Activated CD4-positive, alpha-beta T cell treated with anti-CD3 and anti-CD28 coated beads, Interleukin-2, amount 50 U/mL, for 1 hour (primary cell): ENCODE measurements at regions not wholly inside any gene's neighbourhood (a gene's known extent, or its start where the extent isn't known, plus 50 kb on each side); places are given as distances from the start of the nearest gene placed in this dataset.

Experiments used
- DNase-seq: peaks from one replicate; pipeline ENCODE4 v3.0.0-alpha.2; 2020

DNA sequence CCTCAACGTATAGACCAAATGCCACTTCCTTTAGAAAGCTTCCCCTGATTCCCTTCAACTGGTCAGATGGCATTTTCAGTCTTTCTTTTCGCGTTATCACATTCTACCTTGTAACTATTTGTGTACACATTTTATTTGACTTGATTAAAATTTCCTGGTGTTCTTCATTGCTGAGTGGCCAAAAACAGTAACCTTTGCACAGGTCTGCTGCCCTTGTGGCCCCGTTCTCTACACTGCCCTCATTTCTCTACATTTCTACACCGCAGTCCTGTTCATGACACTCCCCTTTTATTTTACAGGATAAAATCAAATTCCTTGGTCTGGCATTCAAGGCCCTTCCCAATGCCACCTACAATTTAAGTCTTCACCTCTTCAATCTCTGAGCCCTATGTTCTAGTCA lies 334.2 kb upstream of the SLC30A5 start:
- no peak for DNase-seq

DNA sequence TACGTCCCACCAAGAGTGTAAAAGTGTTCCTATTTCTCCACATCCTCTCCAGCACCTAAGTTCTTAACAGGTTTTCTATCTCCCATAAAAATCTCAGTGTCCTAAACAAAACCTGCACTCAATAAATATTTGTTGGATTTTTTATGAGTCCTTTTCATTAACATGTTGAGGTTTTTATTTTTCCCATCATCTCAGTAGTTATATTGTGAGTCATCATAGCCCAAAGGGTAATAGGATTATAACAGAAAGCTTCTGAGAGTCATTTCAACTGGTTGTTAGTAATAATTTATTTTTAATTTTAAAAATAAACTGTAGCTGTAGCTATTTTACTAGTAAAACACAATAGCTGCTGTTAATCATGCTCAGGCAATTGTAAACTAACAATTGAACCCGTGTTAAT lies 331.6 kb upstream of the SLC30A5 start:
- no peak for DNase-seq

- DNase-seq: no peak
Measured at GRCh38 chr5:68766952-68767464, 326.8 kb upstream of the SLC30A5 start.

DNA sequence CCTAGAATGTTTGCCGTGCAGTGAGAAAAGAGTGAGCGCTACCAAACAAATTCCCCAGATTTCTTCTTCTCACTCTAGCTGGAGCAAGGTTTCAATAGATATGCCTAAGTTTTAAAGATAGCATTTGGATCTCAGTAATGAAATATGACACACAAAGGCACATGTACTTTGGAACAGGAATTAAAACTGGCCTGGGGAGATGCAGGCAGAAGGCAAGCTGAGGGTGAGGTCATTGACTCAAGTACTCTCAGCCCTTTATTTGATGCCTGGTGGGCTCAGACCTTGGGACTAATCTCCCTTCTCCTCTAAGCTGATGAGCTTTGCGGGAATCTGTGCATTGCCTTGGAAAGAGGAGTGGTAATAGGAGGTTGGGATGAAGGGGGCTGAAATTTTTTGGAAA lies 323.3 kb upstream of the SLC30A5 start:
- DNase-seq: no peak

GRCh38 chr5:68771221-68771620 lies 322.6 kb upstream of the SLC30A5 start:
- no peak for DNase-seq

GRCh38 chr5:68771732-68772131 lies 322.1 kb upstream of the SLC30A5 start:
- no peak for DNase-seq

DNA sequence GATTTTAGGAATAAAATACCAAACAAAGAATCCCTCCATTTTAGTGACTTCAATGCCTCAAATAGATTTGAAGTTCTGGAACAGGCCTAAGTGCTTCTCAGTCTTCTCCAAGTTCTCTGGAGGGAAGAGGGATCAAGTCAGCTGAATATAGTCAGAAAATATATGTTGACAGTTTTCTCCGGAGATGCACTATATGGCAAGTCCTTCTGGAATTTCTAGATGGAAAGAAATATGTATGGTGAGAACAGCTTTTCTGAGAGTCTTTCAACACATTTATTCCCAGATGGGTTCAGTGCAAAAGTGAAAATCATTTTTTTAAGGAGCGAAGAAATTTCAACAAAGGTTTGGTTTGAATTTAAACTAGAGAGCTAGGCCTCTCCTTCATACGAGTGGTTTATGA lies 317.4 kb upstream of the SLC30A5 start:
- DNase-seq: no peak

- DNase-seq: no peak
Measured at GRCh38 chr5:68777135-68777534, 316.7 kb upstream of the SLC30A5 start.

GRCh38 chr5:68778484-68778883 lies 315.3 kb upstream of the SLC30A5 start:
- no peak for DNase-seq

- DNase-seq: no peak
Measured at GRCh38 chr5:68780299-68780955, 313.4 kb upstream of the SLC30A5 start.

GRCh38 chr5:68793074-68793473 lies 300.7 kb upstream of the SLC30A5 start:
- no peak for DNase-seq

DNA sequence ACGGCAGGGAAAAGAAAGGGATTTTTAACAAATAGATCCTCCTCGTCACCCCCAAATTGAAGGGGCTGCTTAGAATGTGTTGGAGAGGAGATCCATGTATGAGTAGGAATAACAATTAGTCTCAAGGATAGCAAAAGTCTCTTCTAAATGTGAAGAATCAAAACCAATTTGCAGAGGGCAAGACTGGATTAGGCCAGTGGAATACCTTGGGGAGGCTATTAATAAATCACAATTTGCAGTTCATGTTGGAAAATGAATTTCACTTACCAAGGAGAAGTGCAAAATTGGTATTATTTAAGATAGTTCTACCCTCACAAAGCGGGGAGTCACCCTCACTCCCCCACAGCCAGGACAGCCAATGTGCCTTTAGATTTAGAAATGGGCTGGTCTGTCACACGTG lies 299.8 kb upstream of the SLC30A5 start:
- no peak for DNase-seq

- no peak for DNase-seq
Measured at GRCh38 chr5:68795190-68795589, 298.6 kb upstream of the SLC30A5 start.

- no peak for DNase-seq
Measured at GRCh38 chr5:68798877-68799843, 294.7 kb upstream of the SLC30A5 start.

GRCh38 chr5:68802430-68802829 lies 291.4 kb upstream of the SLC30A5 start:
- no peak for DNase-seq

GRCh38 chr5:68803881-68804319 lies 289.9 kb upstream of the SLC30A5 start:
- no peak for DNase-seq

- no peak for DNase-seq
Measured at GRCh38 chr5:68804343-68804742, 289.5 kb upstream of the SLC30A5 start.

GRCh38 chr5:68805444-68805843 lies 288.4 kb upstream of the SLC30A5 start:
- no peak for DNase-seq

- no peak for DNase-seq
Measured at GRCh38 chr5:68817632-68818031, 276.2 kb upstream of the SLC30A5 start.

DNA sequence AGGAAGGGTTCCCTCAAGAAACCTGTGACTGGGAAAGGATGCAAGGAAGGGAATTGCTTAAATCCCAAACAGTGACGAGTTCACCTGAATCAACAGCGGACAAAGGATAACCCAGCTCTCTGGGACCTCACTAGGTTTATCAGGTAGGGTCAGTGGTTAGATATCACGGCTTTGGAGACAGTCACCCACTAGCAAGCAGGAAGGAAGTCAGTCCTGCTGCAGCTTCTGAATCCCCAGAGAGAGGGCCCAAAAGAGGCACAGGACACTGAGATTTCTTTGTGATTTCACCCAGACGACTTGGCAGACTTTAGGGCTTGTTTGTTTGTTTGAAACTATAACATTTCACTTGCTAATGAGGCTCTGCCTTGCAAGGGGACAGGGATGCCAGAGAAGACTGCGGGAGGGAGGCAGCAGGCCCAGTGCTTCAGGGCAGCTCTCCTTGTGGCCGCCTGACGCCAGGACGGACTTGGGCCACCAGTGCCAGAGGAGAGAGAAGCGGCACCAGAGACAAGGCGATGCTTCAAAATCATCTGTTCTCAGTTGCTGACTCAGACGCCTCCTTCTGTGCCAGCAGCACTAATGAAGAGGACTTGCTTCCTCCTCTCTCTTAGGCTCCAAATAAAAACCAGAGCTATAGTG lies 275.6 kb upstream of the SLC30A5 start:
- DNase-seq: no peak

- DNase-seq: no peak
Measured at GRCh38 chr5:68818870-68819269, 274.9 kb upstream of the SLC30A5 start.

- DNase-seq: no peak
Measured at GRCh38 chr5:68821056-68821455, 272.8 kb upstream of the SLC30A5 start.

- DNase-seq: no peak
Measured at GRCh38 chr5:68822796-68823195, 271.0 kb upstream of the SLC30A5 start.

- DNase-seq: no peak
Measured at GRCh38 chr5:68823301-68823700, 270.5 kb upstream of the SLC30A5 start.
